GM12865 (cell line): ENCODE measurements at regions not wholly inside any gene's neighbourhood (a gene's known extent, or its start where the extent isn't known, plus 50 kb on each side); places are given as distances from the start of the nearest gene placed in this dataset.

ENCODE experiments used
- DNase-seq: peaks from one replicate; pipeline ENCODE4 v3.0.0; 2010; ENCODE audit warnings: low read depth
- H3K4me3 ChIP-seq: 2 replicates; pipeline ENCODE4 v1.5.1; 2011; ENCODE audit warnings: mild to moderate bottlenecking, low read depth, low read length, control low read depth
- CTCF ChIP-seq: IDR thresholded peaks from 2 replicates; pipeline ENCODE4 v1.5.1; 2011; ENCODE audit warnings: low read length, control low read depth, low read depth, inconsistent platforms; ENCODE audit not compliant: insufficient read depth; ENCODE audit errors: missing control alignments

- no peak for DNase-seq
- no peak overlapping the region for H3K4me3 ChIP-seq
- no peak for TF ChIP-seq CTCF
Observed at GRCh38 chr13:70338609-70339008, 230.4 kb upstream of the KLHL1 start.

- DNase-seq = no peak
- TF ChIP-seq CTCF = no peak
- H3K4me3 ChIP-seq = no peak overlapping the region
Observed at GRCh38 chr13:70336866-70337265, 228.6 kb upstream of the KLHL1 start.

DNA sequence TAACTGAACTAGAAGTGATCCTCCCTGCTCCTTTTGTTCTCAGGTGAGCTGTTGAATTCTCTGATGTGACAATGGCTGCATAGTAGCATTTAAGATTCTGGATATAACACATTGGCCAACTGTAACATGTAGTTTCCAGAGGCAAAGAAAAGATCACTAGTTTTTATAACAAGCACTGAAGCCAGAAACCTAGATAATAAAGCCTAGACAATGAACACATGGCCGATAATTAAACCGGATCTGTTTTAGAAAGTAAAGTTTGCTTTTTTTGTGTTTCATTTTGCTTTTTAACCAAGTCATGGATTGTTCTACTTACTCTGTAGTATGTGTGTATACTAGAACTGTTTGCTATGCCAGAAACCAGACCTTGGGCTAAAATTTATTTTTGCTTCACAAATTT lies 225.5 kb upstream of the KLHL1 start:
- H3K4me3 ChIP-seq = no peak overlapping the region
- TF ChIP-seq CTCF = no peak
- DNase-seq = no peak

GRCh38 chr13:70330697-70331361 lies 222.6 kb upstream of the KLHL1 start:
- no peak for TF ChIP-seq CTCF
- no peak for DNase-seq
- no peak overlapping the region for H3K4me3 ChIP-seq

- DNase-seq = no peak
- no peak for TF ChIP-seq CTCF
- H3K4me3 ChIP-seq = no peak overlapping the region
Observed at GRCh38 chr13:70324519-70324918, 216.3 kb upstream of the KLHL1 start.

DNA sequence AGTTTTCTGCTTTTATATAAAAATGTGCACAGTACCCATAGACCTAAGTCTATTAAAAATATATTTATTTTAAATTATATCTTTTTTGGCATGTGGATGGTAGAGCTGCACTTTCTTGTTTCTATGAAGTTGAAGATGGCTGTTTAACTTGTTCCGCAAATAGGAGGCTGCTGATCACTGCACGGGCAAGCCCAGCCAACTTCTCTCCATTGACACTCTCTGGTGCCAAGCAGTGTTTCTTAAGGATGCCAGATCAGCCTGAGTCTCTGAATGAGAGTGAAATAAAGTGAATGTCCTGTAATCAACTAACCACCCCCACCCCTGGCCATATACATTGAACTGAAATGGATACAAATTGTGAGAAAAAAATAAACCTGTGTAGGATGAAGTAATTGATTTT lies 202.9 kb upstream of the KLHL1 start:
- H3K4me3 ChIP-seq = no peak overlapping the region
- no peak for DNase-seq
- no peak for TF ChIP-seq CTCF
